ENCODE measurements at regions not wholly inside any gene's neighbourhood (a gene's known extent, or its start where the extent isn't known, plus 50 kb on each side); places are given as distances from the start of the nearest gene placed in this dataset.

DNA sequence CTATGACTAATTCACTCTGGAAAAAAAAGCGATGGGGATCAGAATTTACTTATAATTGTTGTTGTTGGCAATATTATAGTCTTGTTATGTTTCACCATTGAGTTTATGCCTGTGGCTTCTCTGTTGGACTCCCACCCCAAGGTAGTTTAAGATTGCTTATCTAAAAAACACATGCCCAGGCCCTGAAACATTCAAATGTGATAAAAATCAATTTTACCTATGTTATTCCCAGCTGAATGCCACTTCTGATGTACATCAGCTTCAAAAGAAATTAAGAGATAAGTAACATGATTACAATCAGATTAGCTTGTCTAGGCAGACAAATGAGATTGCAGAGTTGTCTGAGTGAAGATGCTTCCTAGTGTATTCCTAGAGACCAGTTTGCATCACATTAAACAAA, 484.7 kb downstream of the PCDH7 start:
- H3K27me3 Mint-ChIP-seq (ENCODE audit: insufficient read depth, unreplicated experiment): no peaks in the 10 kb centered on the region
- DNase-seq: no peak
- H3K4me1 ChIP-seq: 0 out of 2 replicates have a peak, but pooled peaks cover 3% of the 10 kb centered on the region
- POLR2A ChIA-PET: no interaction called here
- H3K9me3 Mint-ChIP-seq (ENCODE audit: unreplicated experiment): peaks cover 10% of the 10 kb centered on the region
- 0 out of 2 replicates have a peak, but pooled peaks cover 4% of the 10 kb centered on the region for H3K9me3 ChIP-seq
- H3K4me1 Mint-ChIP-seq (ENCODE audit: low read depth, unreplicated experiment): no peaks in the 10 kb centered on the region
- no TSS peak for BruUV-seq (replicated peaks)
- H3K4me3 ChIP-seq (ENCODE audit: low read depth, low read length): no peak overlapping the region
- TF ChIP-seq, protein P1, sequence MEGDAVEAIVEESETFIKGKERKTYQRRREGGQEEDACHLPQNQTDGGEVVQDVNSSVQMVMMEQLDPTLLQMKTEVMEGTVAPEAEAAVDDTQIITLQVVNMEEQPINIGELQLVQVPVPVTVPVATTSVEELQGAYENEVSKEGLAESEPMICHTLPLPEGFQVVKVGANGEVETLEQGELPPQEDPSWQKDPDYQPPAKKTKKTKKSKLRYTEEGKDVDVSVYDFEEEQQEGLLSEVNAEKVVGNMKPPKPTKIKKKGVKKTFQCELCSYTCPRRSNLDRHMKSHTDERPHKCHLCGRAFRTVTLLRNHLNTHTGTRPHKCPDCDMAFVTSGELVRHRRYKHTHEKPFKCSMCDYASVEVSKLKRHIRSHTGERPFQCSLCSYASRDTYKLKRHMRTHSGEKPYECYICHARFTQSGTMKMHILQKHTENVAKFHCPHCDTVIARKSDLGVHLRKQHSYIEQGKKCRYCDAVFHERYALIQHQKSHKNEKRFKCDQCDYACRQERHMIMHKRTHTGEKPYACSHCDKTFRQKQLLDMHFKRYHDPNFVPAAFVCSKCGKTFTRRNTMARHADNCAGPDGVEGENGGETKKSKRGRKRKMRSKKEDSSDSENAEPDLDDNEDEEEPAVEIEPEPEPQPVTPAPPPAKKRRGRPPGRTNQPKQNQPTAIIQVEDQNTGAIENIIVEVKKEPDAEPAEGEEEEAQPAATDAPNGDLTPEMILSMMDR (IDR thresholded peaks at IDR 0.05; ENCODE audit: insufficient read depth in 1 of 2, low read depth in 1 of 2, low read length in 1 of 2, severe bottlenecking in 1 of 2, unreplicated experiment in 1 of 2): no peak
- no peak overlapping the region for H3K4me3 Mint-ChIP-seq (ENCODE audit: unreplicated experiment)
- CTCF ChIA-PET: no interaction called here
- no peak overlapping the region for H3K27ac Mint-ChIP-seq (ENCODE audit: unreplicated experiment)
- H3K36me3 ChIP-seq (ENCODE audit: control insufficient read depth, insufficient read depth, low read length): no peaks in the 10 kb centered on the region
- H3K27me3 ChIP-seq (replicated peaks; ENCODE audit: control insufficient read depth, insufficient read depth, low read length): no peaks in the 10 kb centered on the region
- H3K36me3 Mint-ChIP-seq (ENCODE audit: insufficient read depth, unreplicated experiment): no peaks in the 10 kb centered on the region
- intact Hi-C loops (cut with micrococcal nuclease; ENCODE audit: unreplicated experiment): no loop called here

DNA sequence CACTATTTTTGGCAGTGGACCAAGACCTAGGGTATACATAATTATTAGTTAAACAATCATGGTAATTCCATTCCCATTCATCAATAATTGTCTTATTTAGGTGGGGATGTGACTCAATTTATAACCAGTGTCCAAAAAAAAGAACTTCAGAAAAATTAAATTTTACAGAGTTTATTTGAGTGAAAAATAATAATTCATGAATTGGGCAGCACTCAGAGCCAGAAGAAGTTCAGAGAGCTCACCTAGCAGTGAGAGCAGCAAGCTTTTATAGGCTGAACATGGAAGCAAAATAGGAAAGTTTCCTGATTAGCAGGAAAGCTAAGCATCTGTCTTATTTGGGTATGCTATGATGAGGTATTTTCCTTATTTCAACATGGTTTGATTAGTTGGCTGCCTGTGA, 500.8 kb downstream of the PCDH7 start:
- Histone ChIP-seq H3K9me3 (no peaks in the 10 kb centered on the region), H3K27me3 (replicated peaks; ENCODE audit: control insufficient read depth, insufficient read depth, low read length) (no peaks in the 10 kb centered on the region), H3K4me1 (no peaks in the 10 kb centered on the region), H3K4me3 (ENCODE audit: low read depth, low read length) (no peak overlapping the region), H3K36me3 (ENCODE audit: control insufficient read depth, insufficient read depth, low read length) (no peaks in the 10 kb centered on the region)
- Mint-ChIP-seq H3K4me3 (ENCODE audit: unreplicated experiment) (no peak overlapping the region), H3K27me3 (ENCODE audit: insufficient read depth, unreplicated experiment) (no peaks in the 10 kb centered on the region), H3K4me1 (ENCODE audit: low read depth, unreplicated experiment) (no peaks in the 10 kb centered on the region), H3K36me3 (ENCODE audit: insufficient read depth, unreplicated experiment) (no peaks in the 10 kb centered on the region), H3K27ac (ENCODE audit: unreplicated experiment) (no peak overlapping the region), H3K9me3 (ENCODE audit: unreplicated experiment) (no peaks in the 10 kb centered on the region)
- no TSS peak for BruUV-seq (replicated peaks)
- TF ChIP-seq, protein P1 (IDR thresholded peaks at IDR 0.05; ENCODE audit: insufficient read depth in 1 of 2, low read depth in 1 of 2, low read length in 1 of 2, severe bottlenecking in 1 of 2, unreplicated experiment in 1 of 2): no peak
- CTCF ChIA-PET: no interaction called here
- no peak for DNase-seq
- POLR2A ChIA-PET: no interaction called here
- intact Hi-C loops (cut with micrococcal nuclease; ENCODE audit: unreplicated experiment): no loop called here

DNA sequence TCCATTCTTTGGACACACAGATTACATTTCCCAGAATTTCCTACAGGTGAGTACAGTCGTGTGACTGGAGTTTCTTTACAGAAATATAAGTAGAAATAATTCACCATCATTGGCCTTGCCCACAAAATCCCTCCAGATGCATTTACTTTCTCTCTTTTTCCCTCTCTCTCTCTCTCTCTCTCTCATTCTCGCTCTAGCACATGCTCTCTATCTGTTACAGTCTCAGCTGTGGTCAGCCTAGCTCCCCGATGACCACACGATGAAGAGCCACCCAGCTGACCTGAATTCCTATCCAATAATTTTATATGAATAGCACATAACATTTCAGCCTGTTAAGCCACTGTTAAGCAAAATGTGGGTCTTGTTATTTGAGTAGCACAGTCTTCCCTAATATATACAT, 507.9 kb downstream of the PCDH7 start:
- no TSS peak for BruUV-seq (replicated peaks)
- no peak for DNase-seq
- POLR2A ChIA-PET: no interaction called here
- no peaks in the 10 kb centered on the region for H3K9me3 ChIP-seq
- no peaks in the 10 kb centered on the region for H3K36me3 ChIP-seq (ENCODE audit: control insufficient read depth, insufficient read depth, low read length)
- H3K27me3 ChIP-seq (replicated peaks; ENCODE audit: control insufficient read depth, insufficient read depth, low read length): no peaks in the 10 kb centered on the region
- no peak overlapping the region for H3K4me3 ChIP-seq (ENCODE audit: low read depth, low read length)
- TF ChIP-seq, protein P1 (IDR thresholded peaks at IDR 0.05; ENCODE audit: insufficient read depth in 1 of 2, low read depth in 1 of 2, low read length in 1 of 2, severe bottlenecking in 1 of 2, unreplicated experiment in 1 of 2): no peak
- H3K4me3 Mint-ChIP-seq (ENCODE audit: unreplicated experiment): no peak overlapping the region
- H3K9me3 Mint-ChIP-seq (ENCODE audit: unreplicated experiment): peaks cover 9% of the 10 kb centered on the region
- H3K27ac Mint-ChIP-seq (ENCODE audit: unreplicated experiment): no peak overlapping the region
- H3K4me1 ChIP-seq: no peaks in the 10 kb centered on the region
- H3K4me1 Mint-ChIP-seq (ENCODE audit: low read depth, unreplicated experiment): no peaks in the 10 kb centered on the region
- H3K27me3 Mint-ChIP-seq (ENCODE audit: insufficient read depth, unreplicated experiment): no peaks in the 10 kb centered on the region
- no peaks in the 10 kb centered on the region for H3K36me3 Mint-ChIP-seq (ENCODE audit: insufficient read depth, unreplicated experiment)
- intact Hi-C loops (cut with micrococcal nuclease; ENCODE audit: unreplicated experiment): no loop called here
- CTCF ChIA-PET: no interaction called here

All from Caco-2 (cell line).